ENCODE measurements at regions not wholly inside any gene's neighbourhood (a gene's known extent, or its start where the extent isn't known, plus 50 kb on each side); places are given as distances from the start of the nearest gene placed in this dataset.

GRCh38 chr11:15692739-15693138, 578.0 kb downstream of the INSC start:
- Mint-ChIP-seq H3K36me3 (ENCODE audit: low read depth, unreplicated experiment) (no peaks in the 10 kb centered on the region), H3K27ac (ENCODE audit: unreplicated experiment) (no peak overlapping the region), H3K9me3 (ENCODE audit: unreplicated experiment) (no peaks in the 10 kb centered on the region), H3K4me3 (ENCODE audit: unreplicated experiment) (no peak overlapping the region), H3K27me3 (ENCODE audit: unreplicated experiment) (no peaks in the 10 kb centered on the region), H3K4me1 (ENCODE audit: unreplicated experiment) (peaks cover 23% of the 10 kb centered on the region)
- no peak for TF ChIP-seq CTCF (IDR thresholded peaks at IDR 0.05; ENCODE audit: unreplicated experiment)
- DNase-seq (ENCODE audit: low spot score): no peak

GRCh38 chr11:15695096-15695721, 580.5 kb downstream of the INSC start:
- no peaks in the 10 kb centered on the region for H3K9me3 Mint-ChIP-seq (ENCODE audit: unreplicated experiment)
- no peak for TF ChIP-seq CTCF (IDR thresholded peaks at IDR 0.05; ENCODE audit: unreplicated experiment)
- peaks cover 1% of the 10 kb centered on the region for H3K27me3 Mint-ChIP-seq (ENCODE audit: unreplicated experiment)
- no peak overlapping the region for H3K4me3 Mint-ChIP-seq (ENCODE audit: unreplicated experiment)
- H3K4me1 Mint-ChIP-seq (ENCODE audit: unreplicated experiment): peaks cover 18% of the 10 kb centered on the region
- H3K27ac Mint-ChIP-seq (ENCODE audit: unreplicated experiment): no peak overlapping the region
- DNase-seq (ENCODE audit: low spot score): no peak
- no peaks in the 10 kb centered on the region for H3K36me3 Mint-ChIP-seq (ENCODE audit: low read depth, unreplicated experiment)

GRCh38 chr11:15696069-15696468, 581.3 kb downstream of the INSC start:
- Mint-ChIP-seq H3K4me3 (ENCODE audit: unreplicated experiment) (no peak overlapping the region), H3K36me3 (ENCODE audit: low read depth, unreplicated experiment) (no peaks in the 10 kb centered on the region), H3K9me3 (ENCODE audit: unreplicated experiment) (no peaks in the 10 kb centered on the region), H3K27ac (ENCODE audit: unreplicated experiment) (no peak overlapping the region), H3K27me3 (ENCODE audit: unreplicated experiment) (peaks cover 1% of the 10 kb centered on the region), H3K4me1 (ENCODE audit: unreplicated experiment) (peaks cover 16% of the 10 kb centered on the region)
- no peak for DNase-seq (ENCODE audit: low spot score)
- TF ChIP-seq CTCF (IDR thresholded peaks at IDR 0.05; ENCODE audit: unreplicated experiment): no peak

- Mint-ChIP-seq H3K27me3 (ENCODE audit: unreplicated experiment) (peaks cover 1% of the 10 kb centered on the region), H3K4me1 (ENCODE audit: unreplicated experiment) (peaks cover 16% of the 10 kb centered on the region), H3K4me3 (ENCODE audit: unreplicated experiment) (no peak overlapping the region), H3K27ac (ENCODE audit: unreplicated experiment) (no peak overlapping the region), H3K36me3 (ENCODE audit: low read depth, unreplicated experiment) (no peaks in the 10 kb centered on the region), H3K9me3 (ENCODE audit: unreplicated experiment) (no peaks in the 10 kb centered on the region)
- TF ChIP-seq CTCF (IDR thresholded peaks at IDR 0.05; ENCODE audit: unreplicated experiment): no peak
- no peak for DNase-seq (ENCODE audit: low spot score)
Measured at GRCh38 chr11:15697437-15698236, 582.9 kb downstream of the INSC start.

- Mint-ChIP-seq H3K9me3 (ENCODE audit: unreplicated experiment) (no peaks in the 10 kb centered on the region), H3K36me3 (ENCODE audit: low read depth, unreplicated experiment) (no peaks in the 10 kb centered on the region), H3K27ac (ENCODE audit: unreplicated experiment) (no peak overlapping the region), H3K4me1 (ENCODE audit: unreplicated experiment) (peaks cover 16% of the 10 kb centered on the region), H3K4me3 (ENCODE audit: unreplicated experiment) (no peak overlapping the region), H3K27me3 (ENCODE audit: unreplicated experiment) (peaks cover 1% of the 10 kb centered on the region)
- no peak for TF ChIP-seq CTCF (IDR thresholded peaks at IDR 0.05; ENCODE audit: unreplicated experiment)
- no peak for DNase-seq (ENCODE audit: low spot score)
Measured at GRCh38 chr11:15698855-15699254, 584.1 kb downstream of the INSC start.
